ENCODE measurements at regions not wholly inside any gene's neighbourhood (a gene's known extent, or its start where the extent isn't known, plus 50 kb on each side); places are given as distances from the start of the nearest gene placed in this dataset.

DNA sequence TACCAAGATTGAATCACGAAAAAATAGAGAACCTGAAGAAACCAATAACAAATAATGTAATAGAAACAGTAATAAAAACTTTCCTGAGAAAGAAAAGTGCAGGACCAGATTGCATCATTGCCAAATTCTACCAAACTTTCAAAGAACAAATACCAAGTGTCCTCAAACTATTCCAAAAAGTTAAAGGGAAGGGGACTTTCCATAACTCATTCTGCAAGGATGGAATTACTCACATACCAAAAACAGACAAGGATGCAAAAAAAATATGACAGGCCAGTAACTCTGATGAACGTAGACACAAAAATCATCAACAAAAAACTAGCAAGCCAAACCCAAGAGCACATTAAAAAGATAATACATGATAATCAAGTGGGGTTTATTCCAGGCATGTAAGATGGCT is 172.3 kb upstream of the SLC35G4 start:
- TF ChIP-seq, protein P1, sequence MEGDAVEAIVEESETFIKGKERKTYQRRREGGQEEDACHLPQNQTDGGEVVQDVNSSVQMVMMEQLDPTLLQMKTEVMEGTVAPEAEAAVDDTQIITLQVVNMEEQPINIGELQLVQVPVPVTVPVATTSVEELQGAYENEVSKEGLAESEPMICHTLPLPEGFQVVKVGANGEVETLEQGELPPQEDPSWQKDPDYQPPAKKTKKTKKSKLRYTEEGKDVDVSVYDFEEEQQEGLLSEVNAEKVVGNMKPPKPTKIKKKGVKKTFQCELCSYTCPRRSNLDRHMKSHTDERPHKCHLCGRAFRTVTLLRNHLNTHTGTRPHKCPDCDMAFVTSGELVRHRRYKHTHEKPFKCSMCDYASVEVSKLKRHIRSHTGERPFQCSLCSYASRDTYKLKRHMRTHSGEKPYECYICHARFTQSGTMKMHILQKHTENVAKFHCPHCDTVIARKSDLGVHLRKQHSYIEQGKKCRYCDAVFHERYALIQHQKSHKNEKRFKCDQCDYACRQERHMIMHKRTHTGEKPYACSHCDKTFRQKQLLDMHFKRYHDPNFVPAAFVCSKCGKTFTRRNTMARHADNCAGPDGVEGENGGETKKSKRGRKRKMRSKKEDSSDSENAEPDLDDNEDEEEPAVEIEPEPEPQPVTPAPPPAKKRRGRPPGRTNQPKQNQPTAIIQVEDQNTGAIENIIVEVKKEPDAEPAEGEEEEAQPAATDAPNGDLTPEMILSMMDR (conservative IDR thresholded peaks at IDR 0.05; ENCODE audit: control insufficient read depth, insufficient read depth, low read depth, low read length): no peak
- no peak for DNase-seq (ENCODE audit: low read depth)
- no peak overlapping the region for H3K4me3 ChIP-seq (ENCODE audit: control insufficient read depth, low read depth, low read length)

DNA sequence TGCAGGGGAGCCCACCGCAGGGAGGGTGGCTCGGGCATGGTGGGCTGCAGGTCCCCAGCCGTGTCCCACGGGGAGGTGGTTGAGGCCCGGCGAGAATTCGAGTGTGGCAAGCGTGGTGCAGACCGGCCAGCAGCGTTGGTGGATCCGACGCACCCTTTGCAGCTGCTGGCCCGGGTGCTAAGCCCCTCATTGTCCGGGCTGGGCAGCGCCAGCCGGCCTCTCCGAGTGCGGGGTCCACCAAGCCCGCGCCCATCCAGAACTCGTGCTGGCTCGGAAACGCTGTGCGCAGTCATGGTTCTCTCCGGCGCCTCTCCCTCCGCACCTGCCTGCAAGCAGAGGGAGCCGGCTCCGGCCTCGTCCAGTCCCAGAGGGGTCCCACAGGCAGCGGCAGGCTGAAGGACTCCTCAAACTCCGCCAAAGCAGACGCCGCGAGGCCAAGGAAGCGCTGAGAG is 177.0 kb upstream of the SLC35G4 start:
- TF ChIP-seq, protein P1 (conservative IDR thresholded peaks at IDR 0.05; ENCODE audit: control insufficient read depth, insufficient read depth, low read depth, low read length): no peak
- no peak overlapping the region for H3K4me3 ChIP-seq (ENCODE audit: control insufficient read depth, low read depth, low read length)
- no peak for DNase-seq (ENCODE audit: low read depth)

DNA sequence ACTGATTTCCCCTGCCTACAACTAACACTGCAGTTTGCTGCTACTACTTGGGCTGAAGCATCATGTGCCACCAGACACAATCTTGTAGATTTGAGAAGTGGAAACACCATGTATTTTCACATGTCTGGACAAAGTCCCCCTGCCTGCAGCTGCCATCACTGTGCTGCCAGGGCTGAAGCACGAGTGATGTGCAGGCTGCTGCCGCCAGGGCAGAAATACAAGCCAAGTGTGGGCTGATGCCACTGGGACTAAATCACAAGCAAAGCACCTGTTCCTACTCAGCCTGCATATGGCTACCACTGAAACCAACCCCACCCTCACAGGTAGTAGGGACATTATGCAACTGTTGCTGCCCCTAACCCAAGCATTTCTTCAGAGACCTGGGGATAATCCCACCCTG is 179.5 kb upstream of the SLC35G4 start:
- TF ChIP-seq, protein P1 (conservative IDR thresholded peaks at IDR 0.05; ENCODE audit: control insufficient read depth, insufficient read depth, low read depth, low read length): no peak
- H3K4me3 ChIP-seq (ENCODE audit: control insufficient read depth, low read depth, low read length): no peak overlapping the region
- no peak for DNase-seq (ENCODE audit: low read depth)

DNA sequence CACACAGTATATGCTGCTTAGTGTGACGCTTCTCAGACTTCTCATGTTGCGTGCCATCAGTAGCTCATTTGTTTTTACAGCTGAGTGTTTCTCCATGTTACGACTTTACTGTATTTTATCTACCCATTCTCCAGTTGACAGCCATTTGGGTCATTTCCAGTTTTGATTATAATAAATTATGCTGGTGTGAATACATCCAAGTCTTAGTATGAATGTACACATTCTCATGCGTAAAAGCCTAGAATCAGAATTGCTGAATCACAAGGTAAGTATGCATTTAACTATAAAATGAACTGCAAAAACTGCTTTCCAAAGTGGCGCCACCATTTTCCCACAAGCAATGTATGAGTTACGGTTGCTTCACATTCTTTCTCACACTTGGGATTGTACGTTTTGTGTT is 184.2 kb upstream of the SLC35G4 start:
- TF ChIP-seq, protein P1 (conservative IDR thresholded peaks at IDR 0.05; ENCODE audit: control insufficient read depth, insufficient read depth, low read depth, low read length): no peak
- DNase-seq (ENCODE audit: low read depth): no peak
- no peak overlapping the region for H3K4me3 ChIP-seq (ENCODE audit: control insufficient read depth, low read depth, low read length)

DNA sequence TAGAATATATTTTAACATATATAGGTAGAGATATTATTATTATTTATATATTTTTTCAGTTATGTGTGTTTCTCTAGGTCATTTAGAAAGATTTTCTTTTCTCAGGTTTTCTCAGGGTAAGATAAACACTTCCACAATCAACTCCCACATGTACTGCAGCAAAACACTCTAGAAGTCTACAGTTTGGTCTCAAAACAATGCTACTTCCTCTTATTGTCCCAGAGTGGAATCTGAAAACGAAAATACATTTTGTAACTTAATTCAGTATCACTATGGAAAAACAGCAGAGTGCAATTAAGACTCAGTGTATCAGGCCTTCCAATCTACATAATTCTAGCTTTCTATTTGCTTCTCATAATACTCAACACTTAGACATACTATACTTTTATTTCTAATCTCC is 190.1 kb upstream of the SLC35G4 start:
- no peak for DNase-seq (ENCODE audit: low read depth)
- H3K4me3 ChIP-seq (ENCODE audit: control insufficient read depth, low read depth, low read length): no peak overlapping the region
- TF ChIP-seq, protein P1 (conservative IDR thresholded peaks at IDR 0.05; ENCODE audit: control insufficient read depth, insufficient read depth, low read depth, low read length): no peak

DNA sequence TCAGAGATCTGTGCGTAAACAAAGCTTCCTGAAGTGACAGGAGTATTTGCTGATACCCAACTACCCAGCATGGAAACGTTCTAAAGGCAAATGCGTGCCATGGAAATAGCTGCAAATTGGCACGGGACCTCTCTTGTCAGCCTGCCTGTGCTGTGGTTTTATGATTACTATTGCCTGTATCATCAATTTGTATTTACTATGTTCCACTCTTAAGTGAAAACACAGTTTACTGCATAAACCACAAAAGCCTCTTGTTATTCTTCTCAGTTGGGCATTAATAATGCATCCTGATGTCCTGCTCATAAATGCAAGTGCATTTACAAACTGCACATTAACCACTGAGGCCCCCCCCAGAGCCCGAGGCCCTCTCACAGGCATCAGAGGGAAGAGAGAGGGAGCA is 196.6 kb upstream of the SLC35G4 start:
- no peak overlapping the region for H3K4me3 ChIP-seq (ENCODE audit: control insufficient read depth, low read depth, low read length)
- TF ChIP-seq, protein P1 (conservative IDR thresholded peaks at IDR 0.05; ENCODE audit: control insufficient read depth, insufficient read depth, low read depth, low read length): no peak
- DNase-seq (ENCODE audit: low read depth): peak; percentile 14

DNA sequence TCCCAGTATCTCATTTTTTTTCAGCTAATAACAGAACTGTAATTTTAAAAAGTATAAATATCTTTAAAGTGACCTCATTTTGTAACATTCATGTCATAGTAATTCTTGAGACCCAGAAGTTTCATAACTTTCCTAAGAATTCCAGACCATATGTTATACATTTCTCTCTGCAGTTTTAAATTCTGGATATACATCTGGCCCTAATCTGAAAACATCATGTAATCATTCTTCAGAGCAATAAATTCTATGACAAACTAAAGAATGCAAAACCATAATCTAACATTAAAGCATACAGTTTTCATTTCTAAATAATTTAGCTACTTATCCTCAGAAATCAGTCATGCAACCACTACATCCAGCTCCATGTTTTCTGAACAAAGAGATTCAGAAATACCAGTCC is 198.3 kb upstream of the SLC35G4 start:
- TF ChIP-seq, protein P1 (conservative IDR thresholded peaks at IDR 0.05; ENCODE audit: control insufficient read depth, insufficient read depth, low read depth, low read length): no peak
- no peak overlapping the region for H3K4me3 ChIP-seq (ENCODE audit: control insufficient read depth, low read depth, low read length)
- peak; percentile 53 for DNase-seq (ENCODE audit: low read depth)
